HG03575 (cell line): ENCODE measurements at regions not wholly inside any gene's neighbourhood (a gene's known extent, or its start where the extent isn't known, plus 50 kb on each side); places are given as distances from the start of the nearest gene placed in this dataset.
"Not testable (repeated sequence)": the region's sequence is repeated elsewhere in the genome, so short reads cannot be mapped to it uniquely, and the experiment has no call there.

Source experiments
- ATAC-seq: cut with Tn5 transposase; IDR thresholded peaks from one replicate; pipeline ENCODE4 v1.9.1; 2021; ENCODE audit not compliant: unreplicated experiment, insufficient number of reproducible peaks, low FRiP score; ENCODE audit errors: extremely low read depth

DNA sequence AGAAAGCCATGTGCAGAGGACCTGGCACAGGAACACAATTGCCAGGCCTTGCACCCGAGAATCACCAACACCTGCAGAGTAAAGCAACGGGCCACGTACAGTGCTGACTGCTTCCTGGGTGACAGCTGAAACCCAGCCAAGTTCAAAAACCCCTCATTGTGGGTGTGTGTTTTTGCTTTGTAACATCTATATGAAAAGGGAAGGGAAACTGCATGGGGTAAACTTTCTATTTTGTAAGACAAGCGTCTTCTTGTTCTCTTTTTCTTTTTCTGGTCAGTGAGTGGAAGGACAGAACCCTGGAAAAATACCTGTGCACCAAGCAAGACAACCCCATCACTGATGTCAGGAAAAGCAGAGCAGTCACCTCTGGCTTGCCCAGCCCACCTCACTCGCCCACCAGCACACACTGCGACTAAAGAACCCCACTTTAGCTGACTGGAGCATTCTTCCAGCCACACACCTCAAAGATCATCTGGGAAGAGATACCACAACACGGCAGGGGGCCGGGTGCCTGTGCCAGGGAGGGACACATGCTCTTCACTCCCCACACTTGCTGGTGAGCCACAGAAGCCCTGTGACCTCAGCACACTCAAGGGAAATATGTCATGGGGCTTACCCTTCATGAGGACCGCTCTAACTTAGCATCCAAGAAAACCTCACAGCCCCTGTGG is 172.3 kb downstream of the NDUFA12 start:
- peak; percentile 80 for ATAC-seq

DNA sequence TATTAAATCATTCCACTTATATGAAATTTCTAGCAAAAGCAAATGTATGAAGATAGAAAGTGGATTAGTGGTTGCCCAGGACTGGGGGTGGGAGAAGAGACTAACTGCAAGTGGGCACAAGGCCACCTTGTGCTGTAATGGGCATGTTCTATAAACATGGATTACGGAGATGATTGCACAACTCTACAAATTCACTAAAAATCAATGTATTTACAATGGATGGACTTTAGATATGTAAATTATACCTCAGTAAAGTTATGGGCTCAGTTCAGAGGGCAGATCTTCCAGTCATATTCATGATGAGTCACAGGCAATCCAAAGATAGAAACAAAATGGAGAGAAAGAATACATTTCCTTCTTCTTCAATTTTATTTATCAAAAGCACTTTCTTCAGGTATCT is 173.9 kb downstream of the NDUFA12 start:
- no peak for ATAC-seq

- ATAC-seq: no peak
Measured at GRCh38 chr12:94819011-94819410, 168.7 kb upstream of the TMCC3 start.

DNA sequence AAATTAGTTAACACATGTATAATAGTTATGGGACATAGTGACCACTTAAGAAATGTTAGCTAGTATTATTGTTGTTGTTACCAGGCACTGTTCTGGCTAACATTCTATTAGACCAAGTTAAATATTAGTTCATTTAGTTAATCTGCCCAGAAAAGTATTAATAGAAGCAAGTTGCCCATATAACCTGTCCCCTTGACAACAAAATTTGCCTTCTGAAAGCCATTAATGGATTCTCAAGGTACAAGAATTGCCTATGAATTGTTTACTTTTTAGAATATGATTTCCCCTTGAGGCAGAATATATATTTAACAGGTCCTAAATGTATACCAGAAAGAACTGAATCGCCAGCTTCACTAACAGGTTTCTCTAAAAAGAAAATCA is 167.3 kb upstream of the TMCC3 start:
- ATAC-seq: peak; percentile 20

DNA sequence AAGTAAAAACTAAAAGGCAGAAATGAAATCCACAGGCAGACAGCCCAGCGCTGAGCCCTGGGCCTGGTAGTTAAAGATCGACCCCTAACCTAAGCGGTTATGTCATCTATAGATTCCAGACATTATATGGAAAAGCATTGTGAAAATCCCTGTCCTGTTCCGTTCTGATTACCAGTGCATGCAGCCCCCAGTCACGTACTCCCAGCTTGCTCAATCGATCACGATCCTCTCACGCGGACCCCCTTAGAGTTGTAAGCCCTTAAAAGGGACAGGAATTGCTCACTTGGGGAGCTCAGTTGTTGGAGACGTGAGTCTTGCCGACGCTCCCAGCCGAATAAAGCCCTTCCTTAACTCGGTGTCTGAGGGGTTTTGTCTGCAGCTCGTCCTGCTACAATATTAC is 166.8 kb upstream of the TMCC3 start:
- ATAC-seq: not testable (repeated sequence)

GRCh38 chr12:94816746-94817145 is 166.4 kb upstream of the TMCC3 start:
- not testable (repeated sequence) for ATAC-seq

DNA sequence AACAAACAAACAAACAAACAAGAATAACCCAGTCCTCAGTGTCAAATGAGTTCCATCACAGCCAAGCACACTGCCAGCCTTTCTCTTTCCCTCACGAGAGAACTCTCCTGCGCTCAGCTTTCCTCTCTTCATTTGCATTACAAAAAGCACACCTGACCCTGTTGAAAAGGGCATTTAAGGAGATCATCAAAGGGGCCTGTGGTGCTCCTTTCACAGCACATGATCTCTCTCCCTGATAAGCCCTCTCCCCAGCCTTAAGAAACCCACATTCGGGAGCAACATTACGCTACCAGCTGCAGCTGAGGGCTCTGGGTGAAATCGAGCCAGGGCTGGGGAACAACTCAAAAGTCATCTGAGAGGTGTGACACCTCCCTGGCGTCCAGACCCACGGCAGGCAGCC is 165.6 kb upstream of the TMCC3 start:
- ATAC-seq: no peak

DNA sequence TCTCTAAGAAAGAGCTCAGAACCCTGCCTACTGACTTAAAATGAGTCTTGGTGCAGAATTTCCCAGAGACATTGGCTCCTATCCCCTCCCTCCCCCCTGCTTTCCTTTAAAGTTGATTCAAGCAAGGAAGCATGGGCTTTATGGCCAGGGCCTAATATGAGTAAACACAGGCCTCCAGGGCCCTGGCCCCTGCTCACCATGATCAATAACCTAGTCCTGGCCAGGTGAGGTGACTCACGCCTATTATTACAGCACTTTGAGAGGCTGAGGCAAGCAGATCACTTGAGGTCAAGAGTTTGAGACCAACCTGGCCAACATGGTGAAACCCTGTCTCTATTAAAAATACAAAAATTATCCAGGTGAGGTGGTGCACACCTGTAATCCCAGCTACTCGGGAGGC is 165.1 kb upstream of the TMCC3 start:
- no peak for ATAC-seq

- ATAC-seq: no peak
Measured at GRCh38 chr12:94813314-94813713, 163.0 kb upstream of the TMCC3 start.

- peak; percentile 33 for ATAC-seq
Measured at GRCh38 chr12:94812345-94812744, 162.0 kb upstream of the TMCC3 start.

- no peak for ATAC-seq
Measured at GRCh38 chr12:94811611-94812010, 161.3 kb upstream of the TMCC3 start.

GRCh38 chr12:94807951-94808350 is 157.6 kb upstream of the TMCC3 start:
- no peak for ATAC-seq

DNA sequence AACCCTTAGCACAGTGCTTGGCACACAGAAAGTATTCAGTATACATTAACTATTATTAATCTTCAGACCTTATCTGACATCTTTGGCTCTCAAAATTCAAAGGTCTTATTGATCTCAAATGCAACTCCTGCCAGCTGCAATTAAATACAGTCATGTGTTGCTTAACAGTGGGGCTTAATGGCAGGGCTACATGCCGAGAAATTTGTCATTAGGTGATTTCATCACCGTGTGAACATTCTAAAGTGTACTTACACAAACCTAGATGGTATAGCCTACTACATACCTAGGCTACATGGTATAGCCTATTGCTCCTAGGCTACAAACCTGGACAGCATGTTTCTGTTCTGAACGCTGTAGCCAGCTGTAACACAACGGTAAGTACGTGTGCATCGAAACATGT is 156.3 kb upstream of the TMCC3 start:
- ATAC-seq: no peak

DNA sequence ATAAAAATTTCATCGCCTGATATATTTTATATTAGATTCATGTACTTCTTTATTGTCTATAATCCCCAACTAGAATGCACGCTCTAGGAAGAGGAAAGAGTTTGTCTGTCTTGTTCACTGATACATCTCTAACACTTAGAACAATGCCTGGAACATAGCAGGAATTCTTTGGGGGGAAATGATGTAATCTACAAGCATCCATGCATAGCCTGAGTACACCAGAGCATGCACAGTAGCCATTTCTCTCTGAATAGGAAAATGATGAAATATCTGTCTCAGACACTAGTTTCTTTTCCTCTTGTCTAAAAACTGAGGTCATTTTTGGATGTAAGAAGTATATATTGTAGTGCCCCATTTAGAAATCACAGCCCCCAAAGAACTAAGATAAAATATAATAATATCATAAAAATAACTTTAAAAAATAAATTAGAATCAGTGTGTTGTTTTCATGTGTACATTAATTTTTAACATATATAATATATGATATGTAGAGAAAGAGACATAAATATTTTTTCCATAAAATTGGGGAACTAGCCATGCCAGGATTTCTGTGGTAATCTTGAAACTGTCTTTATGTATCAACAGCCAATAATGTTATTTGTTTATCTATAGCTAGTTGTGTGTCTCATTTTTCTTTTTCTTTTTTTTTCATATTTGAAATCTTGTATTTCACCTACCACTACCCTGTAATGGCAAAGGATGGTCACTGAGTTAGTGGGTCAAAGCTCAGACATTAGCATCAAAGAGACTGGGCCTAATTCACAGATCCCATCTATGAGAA is 155.6 kb upstream of the TMCC3 start:
- ATAC-seq: no peak

- ATAC-seq: no peak
Measured at GRCh38 chr12:94803939-94804338, 153.6 kb upstream of the TMCC3 start.

GRCh38 chr12:94802796-94803195 is 152.4 kb upstream of the TMCC3 start:
- ATAC-seq: no peak

DNA sequence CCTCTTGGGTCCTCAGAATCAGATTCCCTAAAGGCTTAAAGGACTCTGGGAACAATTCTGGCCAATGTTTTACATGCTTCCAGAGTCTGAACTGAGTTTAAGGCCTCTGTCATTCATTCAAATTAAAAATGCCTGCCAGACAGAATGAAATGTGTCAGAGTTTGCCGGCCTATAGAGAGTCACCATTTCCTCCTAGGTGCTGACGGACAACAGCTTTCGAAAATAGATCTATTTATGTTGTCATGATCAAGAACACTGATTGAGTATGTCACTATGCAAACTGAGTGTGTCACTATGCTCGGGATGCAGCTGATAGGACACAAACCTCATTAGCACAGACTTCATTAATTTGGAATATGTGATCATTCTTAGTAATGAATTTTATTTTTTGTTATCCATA is 151.4 kb upstream of the TMCC3 start:
- ATAC-seq: no peak

DNA sequence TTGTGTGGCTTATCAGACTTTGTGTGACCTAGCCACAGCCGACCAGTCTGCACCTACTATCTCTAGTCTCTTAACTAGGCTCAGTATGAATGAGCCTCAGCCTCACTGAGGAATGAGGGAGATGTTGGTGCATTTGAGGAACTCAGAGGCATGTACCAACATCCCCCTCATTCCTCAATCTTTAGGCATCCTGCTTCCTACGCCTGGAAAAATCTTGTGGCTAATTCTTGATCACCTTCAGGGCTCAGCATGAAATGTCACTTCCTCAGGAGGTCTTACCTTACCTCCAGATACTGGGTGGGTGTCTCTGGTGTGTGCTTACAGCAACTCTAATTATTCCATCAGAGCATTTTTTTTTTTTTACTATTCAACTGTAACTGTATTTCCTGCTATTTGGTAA is 148.8 kb upstream of the TMCC3 start:
- no peak for ATAC-seq

- ATAC-seq: no peak
Measured at GRCh38 chr12:94798113-94798512, 147.8 kb upstream of the TMCC3 start.

DNA sequence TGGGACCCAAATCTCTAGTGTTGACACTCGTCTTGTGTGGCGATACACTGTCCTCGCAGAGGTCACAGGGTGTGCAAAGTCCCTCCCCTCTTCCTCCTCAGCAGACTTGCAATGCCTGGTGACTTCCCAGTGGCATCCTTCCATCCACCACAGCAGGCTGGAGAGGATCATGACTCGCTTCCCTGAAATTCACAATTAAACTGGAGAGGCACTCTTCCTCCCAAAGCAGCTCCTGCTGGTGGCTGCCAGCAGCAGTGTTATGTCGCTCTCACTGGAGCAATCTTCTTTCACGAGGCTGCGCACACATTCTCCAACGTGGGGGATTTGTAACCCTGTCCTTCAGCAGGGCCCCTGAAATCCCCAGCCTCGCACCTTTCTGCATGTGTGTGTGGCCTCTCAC is 145.2 kb upstream of the TMCC3 start:
- no peak for ATAC-seq

GRCh38 chr12:94795044-94795443 is 144.7 kb upstream of the TMCC3 start:
- no peak for ATAC-seq
